AG10803 (cell line): ENCODE measurements at regions not wholly inside any gene's neighbourhood (a gene's known extent, or its start where the extent isn't known, plus 50 kb on each side); places are given as distances from the start of the nearest gene placed in this dataset.
"Not testable (repeated sequence)": the region's sequence is repeated elsewhere in the genome, so short reads cannot be mapped to it uniquely, and the experiment has no call there.

Experiments
- DNase-seq: peaks from one replicate; pipeline ENCODE4 v3.0.0; 2010; ENCODE audit warnings: low read depth
- H3K4me3 ChIP-seq: 2 replicates; pipeline ENCODE4 v1.5.1; 2011; ENCODE audit warnings: mild to moderate bottlenecking, low read length, control low read depth
- TF ChIP-seq, protein P1 (sequence below): conservative IDR thresholded peaks from 2 replicates; pipeline ENCODE4 v1.5.1; 2011; ENCODE audit warnings: mild to moderate bottlenecking, low read length, control low read depth, inconsistent platforms

DNA sequence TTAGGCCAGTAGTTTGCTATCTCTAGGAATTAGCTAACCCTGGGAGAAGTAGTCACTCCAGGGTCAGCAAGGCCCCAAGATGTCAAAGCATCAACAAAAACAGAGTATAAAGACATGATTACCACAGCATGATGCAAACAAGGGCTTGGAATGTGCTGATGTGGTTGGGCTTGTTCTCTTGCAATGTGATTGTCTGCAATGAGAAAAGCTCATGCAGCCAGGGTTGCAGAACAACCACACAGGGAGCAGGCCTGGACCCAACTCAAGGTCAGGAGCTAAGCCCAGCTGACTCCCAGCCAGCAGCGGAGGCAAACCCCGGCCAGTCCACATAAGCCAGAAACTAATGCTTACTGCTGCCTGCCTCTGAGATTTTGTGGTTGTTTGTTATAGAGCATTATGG, 132.4 kb upstream of the ZC3H12C start:
- DNase-seq: peak; percentile 96
- TF ChIP-seq, protein P1, sequence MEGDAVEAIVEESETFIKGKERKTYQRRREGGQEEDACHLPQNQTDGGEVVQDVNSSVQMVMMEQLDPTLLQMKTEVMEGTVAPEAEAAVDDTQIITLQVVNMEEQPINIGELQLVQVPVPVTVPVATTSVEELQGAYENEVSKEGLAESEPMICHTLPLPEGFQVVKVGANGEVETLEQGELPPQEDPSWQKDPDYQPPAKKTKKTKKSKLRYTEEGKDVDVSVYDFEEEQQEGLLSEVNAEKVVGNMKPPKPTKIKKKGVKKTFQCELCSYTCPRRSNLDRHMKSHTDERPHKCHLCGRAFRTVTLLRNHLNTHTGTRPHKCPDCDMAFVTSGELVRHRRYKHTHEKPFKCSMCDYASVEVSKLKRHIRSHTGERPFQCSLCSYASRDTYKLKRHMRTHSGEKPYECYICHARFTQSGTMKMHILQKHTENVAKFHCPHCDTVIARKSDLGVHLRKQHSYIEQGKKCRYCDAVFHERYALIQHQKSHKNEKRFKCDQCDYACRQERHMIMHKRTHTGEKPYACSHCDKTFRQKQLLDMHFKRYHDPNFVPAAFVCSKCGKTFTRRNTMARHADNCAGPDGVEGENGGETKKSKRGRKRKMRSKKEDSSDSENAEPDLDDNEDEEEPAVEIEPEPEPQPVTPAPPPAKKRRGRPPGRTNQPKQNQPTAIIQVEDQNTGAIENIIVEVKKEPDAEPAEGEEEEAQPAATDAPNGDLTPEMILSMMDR: no peak
- no peak overlapping the region for H3K4me3 ChIP-seq

DNA sequence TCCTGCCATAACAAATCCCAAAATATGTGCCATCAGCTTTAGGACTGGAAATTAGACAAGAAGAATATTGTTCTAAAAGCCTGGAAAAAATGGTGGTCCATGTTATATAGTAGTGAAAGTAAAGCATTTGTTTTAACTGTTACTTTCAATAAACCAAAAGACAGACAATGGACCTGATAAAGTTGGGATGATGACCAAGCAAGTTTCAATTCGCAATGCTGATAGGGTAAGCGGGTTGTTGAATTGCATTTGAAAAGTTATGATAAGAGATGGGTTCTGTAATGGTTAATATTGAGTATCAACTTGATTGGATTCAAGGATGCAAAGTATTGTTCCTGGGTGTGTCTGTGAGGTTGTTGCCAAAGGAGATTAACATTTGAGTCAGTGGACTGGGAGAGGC, 131.9 kb upstream of the ZC3H12C start:
- no peak for DNase-seq
- TF ChIP-seq, protein P1: no peak
- H3K4me3 ChIP-seq: no peak overlapping the region

DNA sequence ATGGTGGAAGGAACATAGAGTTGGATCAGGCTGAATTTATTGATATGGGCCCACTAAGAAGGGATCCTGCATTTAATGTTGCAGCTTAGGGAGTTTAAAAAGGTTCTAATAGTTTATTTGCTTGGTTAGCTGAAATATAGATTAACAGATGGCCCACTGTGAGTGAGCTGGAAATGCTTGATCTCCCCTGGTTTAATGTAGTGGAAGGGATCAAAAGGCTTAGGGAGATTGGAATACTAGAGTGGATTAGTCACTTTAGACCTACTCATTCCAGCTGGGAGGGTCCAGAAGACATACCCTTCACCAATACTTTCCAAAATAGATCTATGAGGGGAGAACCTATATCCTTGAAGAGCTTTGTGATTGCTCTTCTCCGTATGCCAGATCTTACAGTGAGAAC, 130.1 kb upstream of the ZC3H12C start:
- no peak overlapping the region for H3K4me3 ChIP-seq
- DNase-seq: no peak
- TF ChIP-seq, protein P1: no peak

DNA sequence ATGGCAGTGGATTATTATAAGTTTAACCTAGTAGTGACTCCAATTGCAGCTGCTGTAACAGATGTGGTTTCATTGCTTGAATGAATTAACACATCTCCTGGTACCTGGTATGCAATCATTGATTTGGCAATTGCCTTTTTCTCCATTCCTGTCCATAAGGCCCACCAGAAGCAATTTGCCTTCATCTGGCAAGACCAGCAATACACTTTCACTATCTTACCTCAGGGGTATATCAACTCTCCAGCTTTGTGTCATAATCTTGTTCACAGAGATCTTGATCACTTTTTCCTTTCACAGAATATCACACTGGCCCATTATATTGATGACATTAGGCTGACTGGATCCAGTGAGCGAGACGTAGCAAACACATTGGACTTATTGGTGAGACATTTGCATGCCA, 128.7 kb upstream of the ZC3H12C start:
- H3K4me3 ChIP-seq: no peak overlapping the region
- TF ChIP-seq, protein P1: no peak
- no peak for DNase-seq

DNA sequence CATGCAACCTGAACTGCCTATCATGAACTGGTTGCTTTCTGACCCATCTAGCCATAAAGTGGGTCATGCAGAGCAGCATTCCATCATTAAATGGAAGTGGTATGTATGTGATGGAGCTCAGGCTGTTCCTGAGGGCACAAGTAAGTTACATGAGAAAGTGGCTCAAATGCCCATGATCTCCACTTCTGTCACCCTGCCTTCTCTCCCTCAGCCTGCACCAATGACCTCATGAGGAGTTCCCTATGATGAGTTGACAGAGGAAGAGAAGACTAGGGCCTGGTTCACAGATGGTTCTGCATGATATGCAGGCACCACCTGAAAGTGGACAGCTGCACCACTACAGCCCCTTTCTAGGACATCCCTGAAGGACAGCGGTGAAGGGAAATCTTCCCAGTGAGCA, 127.7 kb upstream of the ZC3H12C start:
- not testable (repeated sequence) for H3K4me3 ChIP-seq, DNase-seq

DNA sequence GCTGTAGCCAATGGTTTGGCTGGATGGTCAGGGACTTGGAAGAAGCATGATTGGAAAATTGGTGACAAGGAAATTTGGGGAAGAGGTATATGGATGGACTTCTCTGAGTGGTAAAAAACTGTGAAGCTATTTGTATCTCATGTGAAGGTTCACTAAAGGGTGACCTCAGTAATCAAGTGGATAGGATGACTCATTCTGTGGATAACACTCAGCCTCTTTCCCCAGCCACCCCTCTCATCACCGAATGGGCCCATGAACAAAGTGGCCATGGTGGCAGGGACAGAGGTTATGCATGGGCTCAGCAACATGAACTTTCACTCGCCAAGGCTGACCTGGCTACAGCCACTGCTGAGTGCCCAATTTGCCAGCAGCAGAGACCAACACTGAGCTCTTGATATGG, 127.3 kb upstream of the ZC3H12C start:
- not testable (repeated sequence) for H3K4me3 ChIP-seq, DNase-seq

DNA sequence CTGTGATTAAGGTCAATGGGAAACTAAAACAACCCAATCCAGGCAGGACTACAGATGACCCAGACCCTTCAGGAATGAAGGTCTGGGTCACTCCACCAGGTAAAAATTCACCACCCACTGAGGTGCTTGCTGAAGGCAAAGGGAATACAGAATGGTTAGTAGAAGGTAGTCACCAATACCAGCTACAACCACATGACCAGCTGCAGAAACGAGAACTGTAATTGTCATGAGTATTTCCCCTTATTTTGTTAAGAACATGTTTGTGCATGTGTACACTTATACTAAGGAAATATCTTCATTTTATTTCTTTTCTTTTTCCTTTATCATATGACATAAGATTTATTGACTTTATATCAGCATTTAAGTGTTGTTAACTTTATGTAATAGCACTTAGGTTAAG, 126.1 kb upstream of the ZC3H12C start:
- H3K4me3 ChIP-seq, DNase-seq: not testable (repeated sequence)

DNA sequence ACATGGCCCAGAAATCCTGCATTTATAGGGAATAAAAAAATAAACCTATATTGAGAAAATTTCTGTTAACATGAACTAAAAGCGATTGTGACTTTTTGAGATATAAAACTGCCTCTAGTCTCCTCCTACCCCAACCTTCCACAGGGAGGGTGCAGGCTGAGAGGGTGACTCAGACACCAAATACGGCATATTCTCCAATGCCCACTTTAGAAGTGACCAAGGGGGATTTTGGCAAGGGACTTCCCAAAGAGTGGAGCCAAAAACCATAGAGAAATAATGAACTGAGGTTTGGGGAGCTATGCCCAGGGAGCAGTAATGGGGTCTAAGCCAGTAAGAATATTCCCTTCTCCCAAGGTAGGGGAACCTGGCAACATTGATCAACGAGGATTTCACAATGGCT, 124.9 kb upstream of the ZC3H12C start:
- TF ChIP-seq, protein P1: no peak
- no peak for DNase-seq
- no peak overlapping the region for H3K4me3 ChIP-seq

DNA sequence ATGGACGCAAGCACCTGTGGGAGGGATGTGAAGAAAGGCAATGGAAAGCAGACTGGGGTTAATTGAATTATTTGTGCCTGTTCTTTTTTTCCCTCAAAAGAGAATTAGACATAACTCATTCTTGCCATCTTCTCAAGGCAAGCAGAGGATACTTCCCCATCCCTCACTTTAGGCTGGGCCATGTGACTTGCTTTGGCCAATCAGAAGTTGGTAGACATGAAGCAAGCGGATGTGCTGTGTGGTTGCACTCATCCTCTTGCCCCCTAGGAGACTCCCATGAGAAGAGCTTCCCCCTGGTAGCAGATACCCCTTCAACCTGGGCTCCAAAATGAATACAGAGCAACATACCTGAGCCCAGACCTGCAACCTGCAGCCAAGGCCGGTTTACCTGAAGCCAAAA, 124.4 kb upstream of the ZC3H12C start:
- no peak for DNase-seq
- TF ChIP-seq, protein P1: no peak
- no peak overlapping the region for H3K4me3 ChIP-seq
